ENCODE measurements at regions not wholly inside any gene's neighbourhood (a gene's known extent, or its start where the extent isn't known, plus 50 kb on each side); places are given as distances from the start of the nearest gene placed in this dataset.

DNA sequence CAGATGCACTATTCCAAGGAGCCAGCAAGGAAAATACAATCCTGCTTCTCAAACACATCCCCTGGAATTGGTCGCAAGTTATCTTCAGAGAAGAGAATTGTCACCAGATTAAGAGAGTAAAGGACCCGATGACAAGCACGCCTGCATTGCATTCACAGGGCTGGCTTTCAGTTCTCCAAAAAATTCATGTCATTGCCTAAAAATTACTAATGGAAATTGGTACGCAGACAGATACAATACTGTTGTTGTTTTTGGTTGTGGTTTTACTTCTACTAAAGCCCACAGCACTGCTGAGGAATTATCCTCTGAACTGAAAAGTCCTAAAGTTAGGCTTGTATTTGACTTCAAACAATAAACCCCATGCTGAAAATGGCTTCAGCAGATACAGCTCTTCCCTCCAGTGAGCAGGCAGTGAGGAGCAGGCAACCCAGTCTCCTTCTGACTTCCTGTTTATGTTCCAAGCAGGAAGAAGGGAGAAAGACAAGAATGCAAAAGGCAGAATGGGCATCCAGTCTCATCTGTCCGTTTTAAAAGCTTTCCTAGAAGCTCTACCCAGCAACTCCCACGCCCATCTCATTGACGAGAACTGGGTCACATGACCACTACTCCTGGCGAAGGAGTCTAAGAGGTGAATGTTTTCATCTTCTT lies 80.6 kb upstream of the ZNF366 start:
- CTCF ChIA-PET, result interaction anchor here (1.2 kb wide), 2 partner anchors 10 to 23 kb away, joined by 3 read pairs; no protein-coding TSS in a partner anchor
- Histone ChIP-seq H2BK20ac (ENCODE audit: low read depth, low read length) (peak overlapping the region; percentile 69), H2AK5ac (ENCODE audit: low read depth, low read length) (no peak overlapping the region), H2AFZ (replicated peaks; ENCODE audit: low read length, poor library complexity) (peak overlapping the region; percentile 82), H3K4me1 (ENCODE audit: control insufficient read depth, insufficient read depth, low read length) (peaks cover 14% of the 10 kb centered on the region), H3K14ac (replicated peaks; ENCODE audit: low read depth, low read length) (peak overlapping the region; percentile 59), H3K9me3 (ENCODE audit: control insufficient read depth, insufficient read depth, low read length) (no peaks in the 10 kb centered on the region; the same call in 1 of the 2 replicates), H3K56ac (ENCODE audit: extremely low read depth, insufficient read depth, low read length) (no peak overlapping the region), H3K27ac (ENCODE audit: insufficient read depth, low read length) (peak overlapping the region; percentile 22; the same call in 1 of the 2 replicates), H2BK120ac (ENCODE audit: low read depth, low read length) (peak overlapping the region; percentile 89), H3K4ac (ENCODE audit: low read depth, low read length) (peak overlapping the region; percentile 85), H3K27me3 (ENCODE audit: control insufficient read depth, insufficient read depth, low read length) (no peaks in the 10 kb centered on the region), H3K4me2 (ENCODE audit: low read depth, low read length) (no peak overlapping the region), H4K8ac (ENCODE audit: low read depth in 2 of 2, low read length in 2 of 2) (peak overlapping the region; percentile 22 to 95), H3K23ac (ENCODE audit: low read depth, low read length) (peak overlapping the region; percentile 2; the same call in 1 of the 2 replicates), H3K4me3 (ENCODE audit: insufficient read depth, low read depth, low read length) (no peak overlapping the region), H4K20me1 (ENCODE audit: insufficient read depth, low read length) (no peaks in the 10 kb centered on the region), H4K5ac (ENCODE audit: low read depth, low read length) (peak overlapping the region; percentile 84), H2BK5ac (ENCODE audit: low read depth, low read length, poor library complexity, severe bottlenecking) (peak overlapping the region; percentile 3), H3K18ac (ENCODE audit: low read depth, low read length) (peak overlapping the region; percentile 89), H3K36me3 (ENCODE audit: control insufficient read depth, insufficient read depth, low read length) (no peaks in the 10 kb centered on the region), H3K9me1 (ENCODE audit: insufficient read depth, low read length) (peaks cover 7% of the 10 kb centered on the region; the same call in 1 of the 2 replicates), H2AK9ac (replicated peaks; ENCODE audit: low read depth, low read length, poor library complexity) (no peak overlapping the region), H4K91ac (ENCODE audit: insufficient read depth, low read depth, low read length) (peak overlapping the region; percentile 93), H3K9ac (ENCODE audit: low read depth, low read length) (no peak overlapping the region), H2BK15ac (ENCODE audit: low read depth, low read length) (peak overlapping the region; percentile 45; the same call in 2 of the 3 replicates), H3K79me1 (ENCODE audit: low read depth in 1 of 2, low read length in 2 of 2) (no peaks in the 10 kb centered on the region)
- intact Hi-C loops (cut with micrococcal nuclease), result no loop called here
- no CpG with 5 or more reads among the region's 8 CpGs for WGBS, 2 experiments (ENCODE audit: extremely low coverage in 2 of 2, insufficient read length in 1 of 2)
- BruUV-seq (replicated peaks), result no TSS peak
- POLR2A ChIA-PET (ENCODE audit: unreplicated experiment), result no interaction called here
- in situ Hi-C loops (cut with MboI; ENCODE audit: low sequenced_read_pairs), result no loop called here
- ATAC-seq (ENCODE audit: low read depth), result 0 out of 2 replicates have a peak, but pooled peaks have one; percentile 18
- dilution Hi-C loops (cut with HindIII; ENCODE audit: low sequenced_read_pairs, unreplicated experiment), result no loop called here
- DNase-seq, result peak; percentile 21
- TF ChIP-seq MAFK (IDR thresholded peaks at IDR 0.05; ENCODE audit: low read depth, low read length), result no peak
- TF ChIP-seq POLR2A (IDR thresholded peaks at IDR 0.05; ENCODE audit: low read depth, low read length), result no peak
- TF ChIP-seq, protein P1, sequence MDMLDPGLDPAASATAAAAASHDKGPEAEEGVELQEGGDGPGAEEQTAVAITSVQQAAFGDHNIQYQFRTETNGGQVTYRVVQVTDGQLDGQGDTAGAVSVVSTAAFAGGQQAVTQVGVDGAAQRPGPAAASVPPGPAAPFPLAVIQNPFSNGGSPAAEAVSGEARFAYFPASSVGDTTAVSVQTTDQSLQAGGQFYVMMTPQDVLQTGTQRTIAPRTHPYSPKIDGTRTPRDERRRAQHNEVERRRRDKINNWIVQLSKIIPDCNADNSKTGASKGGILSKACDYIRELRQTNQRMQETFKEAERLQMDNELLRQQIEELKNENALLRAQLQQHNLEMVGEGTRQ (IDR thresholded peaks at IDR 0.05; ENCODE audit: low read depth, low read length), result no peak
- TF ChIP-seq SMC3 (IDR thresholded peaks at IDR 0.05; ENCODE audit: low read depth, low read length), result no peak
- no peak for TF ChIP-seq RCOR1 (IDR thresholded peaks at IDR 0.05; ENCODE audit: insufficient replicate concordance, low read length)
- no peak for TF ChIP-seq CEBPB (IDR thresholded peaks at IDR 0.05; ENCODE audit: low read depth, low read length)
- TF ChIP-seq MAZ (IDR thresholded peaks at IDR 0.05; ENCODE audit: borderline replicate concordance, low read depth, low read length), result no peak
- no peak for TF ChIP-seq RAD21 (IDR thresholded peaks at IDR 0.05; ENCODE audit: low read length)
- no peak for TF ChIP-seq FOS (IDR thresholded peaks at IDR 0.05; ENCODE audit: low read depth, low read length)
- TF ChIP-seq, protein P2, sequence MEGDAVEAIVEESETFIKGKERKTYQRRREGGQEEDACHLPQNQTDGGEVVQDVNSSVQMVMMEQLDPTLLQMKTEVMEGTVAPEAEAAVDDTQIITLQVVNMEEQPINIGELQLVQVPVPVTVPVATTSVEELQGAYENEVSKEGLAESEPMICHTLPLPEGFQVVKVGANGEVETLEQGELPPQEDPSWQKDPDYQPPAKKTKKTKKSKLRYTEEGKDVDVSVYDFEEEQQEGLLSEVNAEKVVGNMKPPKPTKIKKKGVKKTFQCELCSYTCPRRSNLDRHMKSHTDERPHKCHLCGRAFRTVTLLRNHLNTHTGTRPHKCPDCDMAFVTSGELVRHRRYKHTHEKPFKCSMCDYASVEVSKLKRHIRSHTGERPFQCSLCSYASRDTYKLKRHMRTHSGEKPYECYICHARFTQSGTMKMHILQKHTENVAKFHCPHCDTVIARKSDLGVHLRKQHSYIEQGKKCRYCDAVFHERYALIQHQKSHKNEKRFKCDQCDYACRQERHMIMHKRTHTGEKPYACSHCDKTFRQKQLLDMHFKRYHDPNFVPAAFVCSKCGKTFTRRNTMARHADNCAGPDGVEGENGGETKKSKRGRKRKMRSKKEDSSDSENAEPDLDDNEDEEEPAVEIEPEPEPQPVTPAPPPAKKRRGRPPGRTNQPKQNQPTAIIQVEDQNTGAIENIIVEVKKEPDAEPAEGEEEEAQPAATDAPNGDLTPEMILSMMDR (conservative IDR thresholded peaks at IDR 0.05; ENCODE audit: low read depth, low read length), result no peak
- no peak for TF ChIP-seq RFX5 (IDR thresholded peaks at IDR 0.05; ENCODE audit: low read depth, low read length)
- TF ChIP-seq CHD1 (IDR thresholded peaks at IDR 0.05; ENCODE audit: low read depth, low read length), result no peak
- TF ChIP-seq BHLHE40 (IDR thresholded peaks at IDR 0.05; ENCODE audit: low read depth, low read length), result no peak
- TF ChIP-seq, protein P3, sequence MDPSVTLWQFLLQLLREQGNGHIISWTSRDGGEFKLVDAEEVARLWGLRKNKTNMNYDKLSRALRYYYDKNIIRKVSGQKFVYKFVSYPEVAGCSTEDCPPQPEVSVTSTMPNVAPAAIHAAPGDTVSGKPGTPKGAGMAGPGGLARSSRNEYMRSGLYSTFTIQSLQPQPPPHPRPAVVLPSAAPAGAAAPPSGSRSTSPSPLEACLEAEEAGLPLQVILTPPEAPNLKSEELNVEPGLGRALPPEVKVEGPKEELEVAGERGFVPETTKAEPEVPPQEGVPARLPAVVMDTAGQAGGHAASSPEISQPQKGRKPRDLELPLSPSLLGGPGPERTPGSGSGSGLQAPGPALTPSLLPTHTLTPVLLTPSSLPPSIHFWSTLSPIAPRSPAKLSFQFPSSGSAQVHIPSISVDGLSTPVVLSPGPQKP (IDR thresholded peaks at IDR 0.05; ENCODE audit: borderline replicate concordance, low read depth, low read length), result no peak
